GM12873 (cell line): ENCODE measurements at regions not wholly inside any gene's neighbourhood (a gene's known extent, or its start where the extent isn't known, plus 50 kb on each side); places are given as distances from the start of the nearest gene placed in this dataset.

Experiments
- CTCF ChIP-seq: IDR thresholded peaks from 2 replicates; pipeline ENCODE4 v1.5.1; 2012; ENCODE audit warnings: low read depth, mild to moderate bottlenecking, moderate library complexity, low read length, control low read depth; ENCODE audit not compliant: insufficient read depth; ENCODE audit errors: missing control alignments

DNA sequence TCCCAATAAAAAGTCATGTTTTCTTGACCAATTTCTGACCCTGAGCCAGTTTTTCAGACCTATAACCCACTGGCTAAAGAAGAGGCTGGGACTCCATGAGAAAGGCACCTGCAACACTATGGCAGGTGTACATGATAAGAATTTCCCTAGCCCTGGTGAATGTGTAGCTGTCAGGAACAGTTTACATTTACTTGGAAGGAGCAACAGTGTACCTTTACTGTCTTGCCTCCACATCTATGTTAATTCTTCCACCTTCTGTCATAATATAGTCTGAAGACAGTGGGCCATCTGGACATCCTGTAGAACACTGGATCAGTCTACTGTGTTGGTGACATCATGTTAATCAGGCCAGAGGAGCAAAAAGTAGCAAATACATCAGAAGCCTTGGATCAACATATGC, 72.1 kb upstream of the CD82 start:
- no peak for TF ChIP-seq CTCF

GRCh38 chr11:44493930-44494329, 71.5 kb upstream of the CD82 start:
- no peak for TF ChIP-seq CTCF

DNA sequence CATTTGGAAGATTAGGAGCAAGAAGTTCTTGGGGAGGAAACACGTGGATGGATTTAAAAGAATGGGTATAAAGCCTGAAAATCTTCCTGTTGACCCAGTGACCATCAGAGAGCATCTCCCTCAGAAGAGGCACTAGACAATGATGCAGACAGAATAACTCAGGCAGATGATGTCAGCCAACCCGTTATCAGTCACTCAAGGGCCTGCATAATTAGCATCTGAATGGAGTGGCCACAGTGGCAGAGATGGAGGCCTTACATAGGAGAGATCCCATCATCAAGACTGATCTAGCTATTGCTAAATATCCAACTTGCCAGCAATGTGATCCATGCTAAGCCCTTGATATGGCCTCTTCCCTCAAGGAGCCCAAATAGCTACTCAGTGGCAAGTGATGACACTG, 70.7 kb upstream of the CD82 start:
- no peak for TF ChIP-seq CTCF

GRCh38 chr11:44496391-44496790, 69.1 kb upstream of the CD82 start:
- no peak for TF ChIP-seq CTCF

- no peak for TF ChIP-seq CTCF
These were observed 67.2 kb upstream of the CD82 start for GRCh38 chr11:44498089-44498871.

GRCh38 chr11:44502506-44502905, 63.0 kb upstream of the CD82 start:
- TF ChIP-seq CTCF, result no peak

DNA sequence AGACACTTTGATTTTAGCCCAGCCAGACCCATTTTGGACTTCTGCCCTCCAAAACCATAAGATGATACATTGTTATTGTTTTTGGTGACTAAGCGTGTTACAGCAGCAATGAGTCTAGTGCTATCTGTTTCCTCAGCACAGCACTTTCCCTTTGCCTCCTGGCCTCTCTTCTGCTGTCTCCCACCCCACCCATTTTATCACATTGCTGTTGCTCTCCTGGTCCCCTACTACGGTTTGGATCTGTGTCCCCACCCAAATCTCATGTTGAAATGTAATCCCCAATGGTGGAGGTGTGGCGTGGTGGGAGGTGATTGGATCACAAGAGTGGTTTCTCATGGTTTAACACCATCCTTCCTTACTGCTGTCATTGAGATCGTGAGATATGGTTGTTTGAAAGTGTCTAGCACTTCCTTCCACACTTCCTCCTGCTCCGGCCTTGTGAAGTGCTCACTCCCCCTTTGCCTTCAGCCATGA, 59.8 kb upstream of the CD82 start:
- TF ChIP-seq CTCF, result no peak
